Keratinocyte (primary cell): ENCODE measurements at regions not wholly inside any gene's neighbourhood (a gene's known extent, or its start where the extent isn't known, plus 50 kb on each side); places are given as distances from the start of the nearest gene placed in this dataset.

ENCODE experiments used
- DNase-seq: peaks from one replicate; pipeline ENCODE4 v3.0.0-alpha.2; 2011; ENCODE audit warnings: low read depth, missing footprints, low spot score
- FAIRE-seq: peaks from 2 replicates; lab custom pipeline; 2011; peaks lifted over from hg19 to GRCh38; lab: Jason Lieb, UNC
- H2AFZ ChIP-seq: 2 replicates; pipeline ENCODE4 v1.6.0; 2012; ENCODE audit warnings: low read length, control low read depth, inconsistent platforms; ENCODE audit not compliant: control insufficient read depth
- H3K27ac ChIP-seq: 2 replicates; pipeline ENCODE4 v1.5.1; 2011; ENCODE audit warnings: low read length; ENCODE audit not compliant: control insufficient read depth, insufficient read depth
- H3K27me3 ChIP-seq: 3 replicates; pipeline ENCODE4 v1.6.0; 2011; ENCODE audit warnings: low read length; ENCODE audit not compliant: control insufficient read depth, insufficient read depth; ENCODE audit errors: extremely low read depth
- H3K36me3 ChIP-seq, 2 experiments: 2 replicates in 1 of 2; 3 replicates in 1 of 2; pipeline ENCODE4 v1.5.1; 2011; ENCODE audit warnings: low read length in 2 of 2, mild to moderate bottlenecking in 1 of 2; ENCODE audit not compliant: control insufficient read depth in 2 of 2, insufficient read depth in 2 of 2; ENCODE audit errors: extremely low read depth in 1 of 2
- H3K4me1 ChIP-seq: 3 replicates; pipeline ENCODE4 v1.5.1; 2011; ENCODE audit warnings: low read length; ENCODE audit not compliant: control insufficient read depth, insufficient read depth; ENCODE audit errors: extremely low read depth
- H3K4me2 ChIP-seq: 3 replicates; pipeline ENCODE4 v1.6.0; 2011; ENCODE audit warnings: low read depth, low read length; ENCODE audit not compliant: control insufficient read depth, insufficient read depth; ENCODE audit errors: extremely low read depth
- H3K4me3 ChIP-seq, 3 experiments: fragments of 200-600 bp in 1 of 3; sonication (generic) in 1 of 3; 2 replicates in 2 of 3; 3 replicates in 1 of 3; pipeline ENCODE4 v1.5.1; 2011 to 2016; ENCODE audit warnings: low read length in 3 of 3, mild to moderate bottlenecking in 3 of 3, control low read depth in 2 of 3, inconsistent platforms in 1 of 3, low read depth in 1 of 3, mixed read lengths in 1 of 3, mixed run types in 1 of 3, moderate library complexity in 1 of 3; ENCODE audit not compliant: control insufficient read depth in 2 of 3, insufficient read depth in 2 of 3; ENCODE audit errors: extremely low read depth in 1 of 3
- H3K79me2 ChIP-seq: 2 replicates; pipeline ENCODE4 v1.6.0; 2012; ENCODE audit warnings: low read length; ENCODE audit not compliant: control insufficient read depth, insufficient read depth
- H3K9ac ChIP-seq: 3 replicates; pipeline ENCODE4 v1.6.0; 2011; ENCODE audit warnings: low read length; ENCODE audit not compliant: control insufficient read depth, insufficient read depth; ENCODE audit errors: extremely low read depth
- H3K9me1 ChIP-seq: 3 replicates; pipeline ENCODE4 v1.6.0; 2011; ENCODE audit warnings: low read length; ENCODE audit not compliant: control insufficient read depth, insufficient read depth; ENCODE audit errors: extremely low read depth
- H3K9me3 ChIP-seq: 2 replicates; pipeline ENCODE4 v1.5.1; 2012; ENCODE audit warnings: low read depth, low read length; ENCODE audit not compliant: control insufficient read depth
- H4K20me1 ChIP-seq: 3 replicates; pipeline ENCODE4 v1.6.0; 2011; ENCODE audit warnings: low read length; ENCODE audit not compliant: control insufficient read depth, insufficient read depth; ENCODE audit errors: extremely low read depth
- CTCF ChIP-seq, 3 experiments: IDR thresholded peaks in 1 of 3; conservative IDR thresholded peaks in 1 of 3; optimal IDR thresholded peaks in 1 of 3; 2 replicates in 2 of 3; 3 replicates in 1 of 3; pipeline versions ENCODE3 to v1.5.1; 2011; ENCODE audit warnings: low read length in 3 of 3, mild to moderate bottlenecking in 3 of 3, moderate library complexity in 2 of 3, control low read depth in 1 of 3, inconsistent platforms in 1 of 3; ENCODE audit not compliant: insufficient read depth in 2 of 3; ENCODE audit errors: extremely low read depth in 1 of 3
- EZH2 ChIP-seq: IDR thresholded peaks from one replicate; pipeline ENCODE4 v1.6.1; 2012; ENCODE audit warnings: inconsistent platforms, mild to moderate bottlenecking, low read length, moderate library complexity
- dilution Hi-C: fragments of 300-500 bp; cut with MboI; formaldehyde crosslinking; loops from one replicate; pipeline ENCODE4 v1.7.0; 2020; ENCODE audit warnings: low sequenced_read_pairs; ENCODE audit not compliant: extremely low pct_ligation_motif_present

GRCh38 chr2:5453220-5454050 is 238.7 kb upstream of the SOX11 start:
- H3K9me1 ChIP-seq = no peaks in the 10 kb centered on the region
- H3K79me2 ChIP-seq = no peaks in the 10 kb centered on the region
- no peak overlapping the region for H3K9ac ChIP-seq
- no peak for DNase-seq
- H3K27me3 ChIP-seq = no peaks in the 10 kb centered on the region
- H3K4me2 ChIP-seq = no peak overlapping the region
- no peak overlapping the region for H2AFZ ChIP-seq
- no peaks in the 10 kb centered on the region for H3K36me3 ChIP-seq
- H3K27ac ChIP-seq = no peak overlapping the region
- H4K20me1 ChIP-seq = no peaks in the 10 kb centered on the region
- dilution Hi-C loops = no loop called here
- FAIRE-seq = no peak
- TF ChIP-seq EZH2 (no peak), CTCF (optimal IDR thresholded peaks at IDR 0.05 in 1 of 3, IDR thresholded peaks at IDR 0.05 in 1 of 3, conservative IDR thresholded peaks at IDR 0.05 in 1 of 3; ENCODE audit: extremely low read depth in 1 of 3, insufficient read depth in 2 of 3, low read length in 3 of 3) (no peak)
- H3K4me3 ChIP-seq = no peak overlapping the region
- H3K4me1 ChIP-seq = no peaks in the 10 kb centered on the region
- H3K9me3 ChIP-seq = peaks cover 3% of the 10 kb centered on the region

- Histone ChIP-seq H3K4me3 (no peak overlapping the region), H3K27me3 (no peaks in the 10 kb centered on the region), H3K4me1 (no peaks in the 10 kb centered on the region), H4K20me1 (no peaks in the 10 kb centered on the region), H3K36me3 (no peaks in the 10 kb centered on the region), H3K27ac (no peak overlapping the region), H3K79me2 (no peaks in the 10 kb centered on the region), H3K9me3 (peaks cover 3% of the 10 kb centered on the region), H3K9me1 (no peaks in the 10 kb centered on the region), H3K9ac (no peak overlapping the region), H3K4me2 (no peak overlapping the region), H2AFZ (no peak overlapping the region)
- no peak for FAIRE-seq
- TF ChIP-seq EZH2 (no peak), CTCF (optimal IDR thresholded peaks at IDR 0.05 in 1 of 3, IDR thresholded peaks at IDR 0.05 in 1 of 3, conservative IDR thresholded peaks at IDR 0.05 in 1 of 3; ENCODE audit: extremely low read depth in 1 of 3, insufficient read depth in 2 of 3, low read length in 3 of 3) (no peak)
- DNase-seq = no peak
- dilution Hi-C loops = no loop called here
Observed at GRCh38 chr2:5454051-5454390, 238.2 kb upstream of the SOX11 start.
